HG02943 (cell line): ENCODE measurements at regions not wholly inside any gene's neighbourhood (a gene's known extent, or its start where the extent isn't known, plus 50 kb on each side); places are given as distances from the start of the nearest gene placed in this dataset.
"Not testable (repeated sequence)": the region's sequence is repeated elsewhere in the genome, so short reads cannot be mapped to it uniquely, and the experiment has no call there.

Experiments
- ATAC-seq: cut with Tn5 transposase; IDR thresholded peaks from one replicate; pipeline ENCODE4 v1.9.1; 2021; ENCODE audit warnings: mild to moderate bottlenecking, low read depth, moderate library complexity; ENCODE audit not compliant: unreplicated experiment

- ATAC-seq: no peak
Measured at GRCh38 chr16:60100371-60100770, 1366.3 kb upstream of the GOT2 start.

DNA sequence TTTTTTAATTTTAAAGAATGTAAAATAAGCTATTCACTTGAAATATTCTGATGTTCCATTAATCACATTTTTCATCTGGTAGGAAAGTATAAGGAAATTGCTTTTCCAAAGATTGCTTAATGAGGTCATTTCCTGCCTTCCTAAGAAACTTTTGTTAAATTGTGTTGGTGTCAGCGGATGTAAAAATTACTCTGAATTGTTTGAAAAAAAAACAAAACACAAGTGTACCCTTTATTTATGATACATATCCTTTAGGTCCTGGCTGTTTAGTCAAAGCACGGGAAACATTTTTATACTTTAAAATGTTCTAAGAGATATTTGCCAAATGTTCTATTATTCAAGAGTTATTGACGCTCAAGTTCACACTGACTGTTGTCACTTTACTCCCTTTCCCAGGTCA, 1357.4 kb upstream of the GOT2 start:
- no peak for ATAC-seq

- no peak for ATAC-seq
Measured at GRCh38 chr16:60091071-60091470, 1357.0 kb upstream of the GOT2 start.

DNA sequence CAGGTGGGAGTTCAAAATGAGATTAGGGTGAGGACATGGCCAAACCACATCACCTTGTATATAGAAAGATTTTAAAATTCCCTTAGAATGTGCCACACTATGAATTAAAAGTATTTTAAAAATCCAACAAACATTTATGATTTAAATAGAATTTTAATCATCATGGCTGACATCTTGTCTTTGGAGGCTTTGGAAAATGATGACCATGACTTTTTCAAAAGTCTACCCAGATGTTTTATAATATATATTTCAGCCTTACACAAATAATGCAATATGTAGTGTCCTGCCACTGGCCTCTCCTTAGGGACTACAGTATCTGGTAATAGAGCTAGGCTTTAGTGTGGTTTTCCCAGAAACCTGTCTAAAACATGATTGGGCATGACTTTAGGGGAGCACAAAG, 1353.4 kb upstream of the GOT2 start:
- ATAC-seq: no peak

DNA sequence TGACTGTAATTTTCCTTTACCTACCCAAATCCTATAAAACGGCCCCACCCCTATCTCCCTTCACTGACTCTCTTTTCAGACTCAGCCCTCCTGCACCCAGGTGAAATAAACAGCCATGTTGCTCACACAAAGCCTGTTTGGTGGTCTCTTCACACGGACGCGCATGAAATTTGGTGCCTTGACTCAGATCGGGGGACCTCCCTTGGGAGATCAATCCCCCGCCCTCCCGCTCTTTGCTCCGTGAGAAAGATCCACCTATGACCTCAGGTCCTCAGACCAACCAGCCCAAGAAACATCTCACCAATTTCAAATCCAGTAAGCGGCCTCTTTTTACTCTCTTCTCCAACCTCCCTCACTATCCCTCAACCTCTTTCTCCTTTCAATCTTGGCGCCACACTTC, 1344.7 kb upstream of the GOT2 start:
- not testable (repeated sequence) for ATAC-seq

GRCh38 chr16:60077861-60078260, 1343.7 kb upstream of the GOT2 start:
- no peak for ATAC-seq

DNA sequence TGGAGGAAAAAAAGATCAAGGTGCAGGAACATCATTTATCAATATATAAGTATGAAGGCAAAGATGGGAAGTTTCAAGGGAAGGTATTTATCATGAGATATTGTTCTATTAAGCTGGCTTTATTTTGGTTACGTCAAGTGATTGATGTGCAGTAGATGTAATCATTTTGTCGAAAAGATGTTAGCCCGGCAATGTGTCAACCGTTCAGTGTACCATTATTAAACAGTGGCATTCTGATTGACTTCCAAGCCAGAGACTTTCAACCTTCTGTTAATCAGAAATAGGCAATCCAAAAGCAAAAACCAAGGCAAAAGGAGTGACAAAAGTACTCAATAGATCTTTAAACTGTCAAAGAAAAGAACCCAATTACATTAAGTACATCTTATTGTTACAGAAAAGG, 1340.3 kb upstream of the GOT2 start:
- no peak for ATAC-seq

DNA sequence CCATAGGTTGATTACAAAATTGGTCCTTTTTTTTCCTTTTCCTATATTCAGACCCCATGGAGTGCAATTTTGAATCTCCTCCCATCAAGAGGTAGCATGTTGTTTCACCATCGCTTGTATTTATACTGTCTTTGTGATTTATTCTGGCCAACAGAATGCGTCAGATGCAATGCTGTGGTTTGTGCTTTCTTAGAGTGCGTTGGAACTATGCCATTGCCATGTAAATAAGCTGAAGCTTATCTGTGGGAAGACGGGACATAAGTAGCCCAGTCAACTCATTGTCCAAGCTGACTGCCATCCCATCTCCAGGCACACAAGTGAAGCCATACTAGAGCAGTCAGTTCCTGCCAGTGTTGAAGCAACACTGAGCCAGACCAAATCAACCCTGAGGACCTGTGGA, 1339.3 kb upstream of the GOT2 start:
- no peak for ATAC-seq

DNA sequence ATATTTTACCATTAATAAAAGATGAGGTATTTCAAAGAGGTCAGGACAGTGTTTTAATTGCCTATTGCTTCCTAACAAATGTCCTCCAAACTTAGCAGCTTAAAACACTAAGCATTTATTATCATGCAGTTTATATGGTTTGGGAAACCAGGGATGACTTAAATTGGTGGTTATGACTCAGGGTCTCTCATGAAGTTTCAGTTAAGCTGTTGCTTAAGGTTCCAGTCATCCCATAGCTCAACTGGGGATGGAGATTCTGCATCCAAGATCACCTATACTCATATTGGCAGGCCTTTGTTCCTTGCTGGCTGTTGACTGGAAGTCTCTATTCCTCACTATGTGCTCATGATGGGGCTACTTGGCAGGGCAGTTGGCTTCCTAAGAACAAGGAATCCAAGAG, 1329.9 kb upstream of the GOT2 start:
- no peak for ATAC-seq

DNA sequence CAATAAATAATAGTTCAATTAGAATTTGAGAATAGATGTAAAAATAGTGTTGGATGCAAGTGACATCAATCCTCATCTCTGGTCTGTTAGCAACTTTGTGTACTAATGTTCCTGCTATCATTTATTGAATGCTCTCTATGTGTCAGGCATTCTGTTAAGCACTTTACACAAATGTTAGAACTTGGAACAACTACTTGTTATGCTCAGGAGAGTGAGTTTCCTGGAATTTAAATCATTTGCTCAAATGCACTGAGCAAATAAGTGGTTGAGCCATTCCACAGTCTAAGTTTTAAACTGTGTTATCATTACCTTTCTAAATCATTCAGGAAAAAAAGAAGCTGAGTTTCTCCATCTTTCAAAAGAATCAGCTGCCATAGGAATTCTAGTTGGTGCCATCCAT, 1327.3 kb upstream of the GOT2 start:
- ATAC-seq: no peak

- no peak for ATAC-seq
Measured at GRCh38 chr16:60060731-60061130, 1326.6 kb upstream of the GOT2 start.

DNA sequence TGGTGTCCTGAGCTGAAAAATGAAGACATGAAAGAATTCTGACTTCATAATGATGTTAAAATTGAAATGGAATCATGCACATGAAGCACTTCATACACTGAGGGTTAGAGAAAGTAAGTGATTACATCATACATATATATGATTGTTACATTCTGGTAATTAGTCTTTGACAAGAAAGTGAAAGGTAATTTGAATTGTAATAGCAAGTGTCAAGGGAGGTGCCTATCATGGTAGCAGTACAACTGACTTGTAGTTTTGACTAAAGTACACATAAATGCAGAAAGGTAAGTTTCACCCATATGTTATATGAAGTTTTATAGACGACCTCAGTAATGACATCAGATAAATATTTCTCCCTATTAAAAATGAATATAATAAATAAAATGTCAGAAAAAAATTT, 1325.0 kb upstream of the GOT2 start:
- no peak for ATAC-seq

DNA sequence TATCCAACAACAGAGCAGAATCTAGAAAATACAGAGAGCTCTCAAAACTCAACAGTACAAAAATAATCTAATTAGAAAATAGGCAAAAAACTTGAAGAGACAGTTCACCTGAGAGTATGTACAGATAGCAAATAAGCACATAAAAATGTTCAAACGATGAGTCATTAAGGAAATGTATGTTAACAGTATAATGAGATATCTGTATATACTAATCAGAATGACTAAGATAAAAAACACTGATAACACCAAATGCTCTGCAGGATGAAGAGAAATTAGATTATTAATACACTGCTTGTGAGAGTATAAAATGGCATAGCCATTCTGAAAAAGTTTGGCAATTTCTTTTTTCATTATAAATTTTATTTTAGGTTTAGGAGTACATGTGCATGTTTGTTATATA, 1307.6 kb upstream of the GOT2 start:
- no peak for ATAC-seq

GRCh38 chr16:60031740-60032139, 1297.6 kb upstream of the GOT2 start:
- no peak for ATAC-seq

GRCh38 chr16:60027351-60027750, 1293.2 kb upstream of the GOT2 start:
- ATAC-seq: no peak

- no peak for ATAC-seq
Measured at GRCh38 chr16:60013076-60013475, 1279.0 kb upstream of the GOT2 start.

- ATAC-seq: no peak
Measured at GRCh38 chr16:60001523-60001922, 1267.4 kb upstream of the GOT2 start.

DNA sequence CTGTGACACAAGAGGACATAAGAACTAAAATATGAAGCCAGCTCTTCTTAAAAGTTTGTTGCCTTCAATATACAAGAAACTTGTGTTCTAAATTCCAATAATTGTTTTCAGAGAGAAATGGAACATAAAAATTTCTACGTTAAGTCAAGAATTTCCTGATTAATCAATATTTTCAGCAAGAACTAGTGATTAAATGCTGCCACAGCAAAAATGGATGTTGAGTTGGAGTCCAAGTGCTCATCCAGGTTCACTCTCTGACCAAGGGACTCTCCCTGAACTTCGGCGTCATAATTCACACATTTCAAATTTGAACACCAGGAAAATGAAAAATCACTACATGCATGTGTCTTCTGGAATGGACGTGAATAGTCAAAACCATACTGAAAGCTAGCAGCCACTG, 1263.6 kb upstream of the GOT2 start:
- no peak for ATAC-seq

GRCh38 chr16:59993101-59993500, 1259.0 kb upstream of the GOT2 start:
- ATAC-seq: no peak

- ATAC-seq: no peak
Measured at GRCh38 chr16:59991171-59991570, 1257.1 kb upstream of the GOT2 start.

DNA sequence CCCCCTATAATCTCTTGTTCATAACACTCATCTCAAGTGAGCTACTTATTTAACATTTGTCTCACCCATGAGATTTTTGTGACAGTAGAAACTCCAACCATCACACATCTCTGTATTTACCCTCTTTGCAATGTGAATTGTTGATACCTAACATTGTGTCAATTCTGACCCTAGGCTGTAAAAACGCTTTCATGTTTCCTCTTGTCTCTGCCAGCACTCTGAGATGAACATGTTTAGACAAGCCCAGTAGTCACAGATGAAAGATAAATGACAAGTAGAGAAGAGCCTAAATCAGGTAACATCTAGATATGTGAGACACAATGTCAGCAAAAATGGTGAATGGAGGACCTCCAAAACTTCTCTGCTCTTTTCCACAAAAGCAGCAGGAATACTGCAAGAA, 1254.5 kb upstream of the GOT2 start:
- no peak for ATAC-seq

DNA sequence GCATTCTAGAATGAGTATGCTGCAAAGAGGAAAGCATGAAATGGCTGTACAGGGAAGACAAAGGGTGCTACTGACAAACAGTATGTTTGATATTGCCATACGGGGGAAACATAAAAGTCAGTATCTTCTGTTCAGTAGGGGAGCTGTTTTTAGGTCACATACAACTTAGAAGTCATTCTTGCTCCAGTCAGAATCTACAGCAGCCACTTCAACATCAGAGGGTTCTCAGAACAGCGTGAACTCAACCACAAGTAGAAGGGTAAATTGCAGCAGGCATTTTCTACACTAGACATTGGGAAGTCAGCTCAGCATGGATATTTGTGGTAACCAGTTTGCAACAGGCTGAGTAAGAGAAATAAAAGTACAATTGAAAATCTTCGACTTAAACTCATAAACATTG, 1241.8 kb upstream of the GOT2 start:
- ATAC-seq: no peak

DNA sequence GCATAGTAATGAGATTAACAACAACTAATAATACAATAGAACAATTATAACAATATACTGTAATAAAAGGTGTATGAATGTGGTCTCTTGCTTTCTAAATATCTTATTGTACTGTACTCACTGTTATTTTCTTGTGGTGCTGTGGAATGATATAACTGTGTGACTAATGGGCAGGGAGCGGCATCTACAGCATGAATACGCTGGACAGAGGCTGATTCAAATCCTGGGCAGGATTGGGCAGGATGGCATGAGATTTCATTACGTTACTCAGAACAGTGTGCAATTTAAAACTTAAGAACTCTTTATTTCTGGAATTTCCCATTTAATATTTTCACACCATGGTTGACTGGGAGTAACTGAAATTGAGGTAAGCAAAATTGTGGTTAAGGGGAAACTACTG, 1239.8 kb upstream of the GOT2 start:
- no peak for ATAC-seq

- ATAC-seq: no peak
Measured at GRCh38 chr16:59971264-59971663, 1237.1 kb upstream of the GOT2 start.
